ENCODE measurements at regions not wholly inside any gene's neighbourhood (a gene's known extent, or its start where the extent isn't known, plus 50 kb on each side); places are given as distances from the start of the nearest gene placed in this dataset.

GRCh38 chr3:23749609-23750008 is 56.1 kb upstream of the UBE2E1 start:
- Histone ChIP-seq H3K4me3 (ENCODE audit: low read length) (no peak overlapping the region), H3K27ac (ENCODE audit: low read depth, low read length) (no peak overlapping the region), H3K27me3 (ENCODE audit: control insufficient read depth, insufficient read depth, low read length, poor library complexity, severe bottlenecking) (no peaks in the 10 kb centered on the region), H3K4me1 (ENCODE audit: control insufficient read depth, insufficient read depth, low read length) (no peaks in the 10 kb centered on the region), H3K9ac (ENCODE audit: extremely low read depth, low read length, poor library complexity, severe bottlenecking) (no peak overlapping the region), H3K9me3 (ENCODE audit: control insufficient read depth, low read length) (no peaks in the 10 kb centered on the region), H3K36me3 (ENCODE audit: control insufficient read depth, insufficient read depth, low read length) (no peaks in the 10 kb centered on the region)
- Mint-ChIP-seq H3K4me1 (peaks cover 33% of the 10 kb centered on the region), H3K27ac (no peak overlapping the region), H3K9me3 (no peaks in the 10 kb centered on the region), H3K36me3 (ENCODE audit: low read depth) (no peaks in the 10 kb centered on the region), H3K27me3 (ENCODE audit: insufficient read depth) (peaks cover 4% of the 10 kb centered on the region), H3K4me3 (no peak overlapping the region)
- WGBS, 2 experiments (ENCODE audit: insufficient coverage in 1 of 2, insufficient read length in 1 of 2), result 84 to 100% methylated on average over 1 to 4 of the region's 4 CpGs
- no peak for TF ChIP-seq CTCF (conservative IDR thresholded peaks at IDR 0.05)
- no peak for DNase-seq

GRCh38 chr3:23750573-23751210 is 55.1 kb upstream of the UBE2E1 start:
- Histone ChIP-seq H3K9ac (ENCODE audit: extremely low read depth, low read length, poor library complexity, severe bottlenecking) (no peak overlapping the region), H3K27ac (ENCODE audit: low read depth, low read length) (peak overlapping the region; percentile 86), H3K36me3 (ENCODE audit: control insufficient read depth, insufficient read depth, low read length) (no peaks in the 10 kb centered on the region), H3K4me1 (ENCODE audit: control insufficient read depth, insufficient read depth, low read length) (no peaks in the 10 kb centered on the region), H3K9me3 (ENCODE audit: control insufficient read depth, low read length) (no peaks in the 10 kb centered on the region), H3K4me3 (ENCODE audit: low read length) (no peak overlapping the region), H3K27me3 (ENCODE audit: control insufficient read depth, insufficient read depth, low read length, poor library complexity, severe bottlenecking) (no peaks in the 10 kb centered on the region)
- H3K4me3 Mint-ChIP-seq, result peak overlapping the region; percentile 16
- H3K9me3 Mint-ChIP-seq, result no peaks in the 10 kb centered on the region
- no peak for TF ChIP-seq CTCF (conservative IDR thresholded peaks at IDR 0.05)
- no peaks in the 10 kb centered on the region for H3K27me3 Mint-ChIP-seq (ENCODE audit: insufficient read depth)
- DNase-seq, result no peak
- peaks cover 30% of the 10 kb centered on the region for H3K4me1 Mint-ChIP-seq
- peak overlapping the region; percentile 22 for H3K27ac Mint-ChIP-seq
- WGBS, 2 experiments (ENCODE audit: insufficient coverage in 1 of 2, insufficient read length in 1 of 2), result 61 to 71% methylated on average over 9 to 11 of the region's 11 CpGs
- no peaks in the 10 kb centered on the region for H3K36me3 Mint-ChIP-seq (ENCODE audit: low read depth)

- Histone ChIP-seq H3K36me3 (ENCODE audit: control insufficient read depth, insufficient read depth, low read length) (no peaks in the 10 kb centered on the region), H3K9me3 (ENCODE audit: control insufficient read depth, low read length) (no peaks in the 10 kb centered on the region), H3K4me1 (ENCODE audit: control insufficient read depth, insufficient read depth, low read length) (no peaks in the 10 kb centered on the region), H3K4me3 (ENCODE audit: low read length) (no peak overlapping the region), H3K27ac (ENCODE audit: low read depth, low read length) (peak overlapping the region; percentile 86), H3K27me3 (ENCODE audit: control insufficient read depth, insufficient read depth, low read length, poor library complexity, severe bottlenecking) (no peaks in the 10 kb centered on the region), H3K9ac (ENCODE audit: extremely low read depth, low read length, poor library complexity, severe bottlenecking) (no peak overlapping the region)
- Mint-ChIP-seq H3K27me3 (ENCODE audit: insufficient read depth) (no peaks in the 10 kb centered on the region), H3K4me1 (peaks cover 27% of the 10 kb centered on the region), H3K36me3 (ENCODE audit: low read depth) (no peaks in the 10 kb centered on the region), H3K27ac (peak overlapping the region; percentile 22), H3K9me3 (no peaks in the 10 kb centered on the region), H3K4me3 (peak overlapping the region; percentile 16)
- DNase-seq, result peak; percentile 88
- WGBS, 2 experiments (ENCODE audit: insufficient coverage in 1 of 2, insufficient read length in 1 of 2), result 22 to 42% methylated on average over 4 to 7 of the region's 7 CpGs
- TF ChIP-seq CTCF (conservative IDR thresholded peaks at IDR 0.05), result no peak
These were observed 54.5 kb upstream of the UBE2E1 start for GRCh38 chr3:23751212-23751723.
